Lung (tissue), 11 donors: ENCODE measurements at regions not wholly inside any gene's neighbourhood (a gene's known extent, or its start where the extent isn't known, plus 50 kb on each side); places are given as distances from the start of the nearest gene placed in this dataset.

Source experiments
- ATAC-seq: fragments of 200-7000 bp; cut with Tn5 transposase; one replicate; pipeline ENCODE4 v1.9.1; 2020; ENCODE audit warnings: moderate number of reproducible peaks; ENCODE audit not compliant: insufficient read depth, low FRiP score
- DNase-seq, 3 donors: peaks; one replicate each; pipeline ENCODE4 v3.0.0-alpha.2; 2013 to 2017
- H3K27ac ChIP-seq, 2 donors: one replicate each; pipeline ENCODE4 v1.5.1; 2013; ENCODE audit warnings: mild to moderate bottlenecking in 2 of 2, moderate library complexity in 2 of 2, control low read depth in 1 of 2, inconsistent platforms in 1 of 2, low read depth in 1 of 2, low read length in 1 of 2
- H3K27me3 ChIP-seq, 3 donors: one replicate each; pipeline ENCODE4 v1.5.1; 2013; ENCODE audit warnings: low read length in 2 of 3; ENCODE audit not compliant: control insufficient read depth in 3 of 3, insufficient read depth in 3 of 3
- H3K36me3 ChIP-seq, 4 donors: one replicate each; pipeline ENCODE4 v1.5.1; 2013; ENCODE audit warnings: low read length in 4 of 4, mild to moderate bottlenecking in 1 of 4, moderate library complexity in 1 of 4; ENCODE audit not compliant: control insufficient read depth in 4 of 4, insufficient read depth in 4 of 4
- H3K4me1 ChIP-seq, 5 donors: one replicate each; pipeline ENCODE4 v1.5.1; 2013; ENCODE audit warnings: low read length in 5 of 5, mild to moderate bottlenecking in 2 of 5, moderate library complexity in 1 of 5; ENCODE audit not compliant: control insufficient read depth in 5 of 5, insufficient read depth in 5 of 5
- H3K4me3 ChIP-seq: one replicate; pipeline ENCODE4 v1.5.1; 2013; ENCODE audit warnings: mild to moderate bottlenecking, control low read depth, moderate library complexity
- H3K9ac ChIP-seq, 2 donors: one replicate each; pipeline ENCODE4 v1.5.1; 2013; ENCODE audit warnings: low read length in 2 of 2, control low read depth in 1 of 2; ENCODE audit not compliant: insufficient read depth in 1 of 2
- H3K9me3 ChIP-seq, 4 donors: one replicate each; pipeline ENCODE4 v1.5.1; 2013; ENCODE audit warnings: low read length in 3 of 4, mild to moderate bottlenecking in 1 of 4, moderate library complexity in 1 of 4; ENCODE audit not compliant: control insufficient read depth in 4 of 4, insufficient read depth in 3 of 4
- CTCF ChIP-seq: IDR thresholded peaks from 2 replicates; pipeline ENCODE4 v1.5.1; 2012; ENCODE audit warnings: mild to moderate bottlenecking; ENCODE audit errors: control extremely low read depth, extremely low read depth
- WGBS, 2 donors: extraction: QIAGEN DNeasy Blood & Tissue Kit; methylation state at CpG; one replicate each; pipeline ENCODE4 v1.1.7; 2013; 5-methylcytosine and 5-hydroxymethylcytosine counted together
- donor health status: control.
- donor health status: control.
- donor health status: Bipolar disorder and iron deficiency.
- donor health status: healthy.
- donor health status: DM: yes; HTN: yes; CAD: no.

GRCh38 chr18:53800171-53800570 is 424.3 kb downstream of the MBD2 start:
- no peak for DNase-seq
- no peak for ATAC-seq
- H3K4me3 ChIP-seq = no peak overlapping the region
- no peaks in the 10 kb centered on the region for H3K27me3 ChIP-seq
- H3K9me3 ChIP-seq = peaks cover 0 to 7% (median 0%) of the 10 kb centered on the region in 4 donors
- no peak overlapping the region for H3K9ac ChIP-seq
- H3K27ac ChIP-seq = no peak overlapping the region
- no peaks in the 10 kb centered on the region for H3K4me1 ChIP-seq
- WGBS, 2 donors = 92 to 94% methylated on average over 2 of the region's 2 CpGs
- TF ChIP-seq CTCF = no peak
- H3K36me3 ChIP-seq = no peaks in the 10 kb centered on the region

- TF ChIP-seq CTCF = no peak
- H3K36me3 ChIP-seq = no peaks in the 10 kb centered on the region
- ATAC-seq (no peak), DNase-seq (no peak)
- no peak overlapping the region for H3K4me3 ChIP-seq
- no peak overlapping the region for H3K9ac ChIP-seq
- H3K9me3 ChIP-seq = peaks cover 0 to 1% (median 0%) of the 10 kb centered on the region in 4 donors
- no peaks in the 10 kb centered on the region for H3K4me1 ChIP-seq
- H3K27ac ChIP-seq = no peak overlapping the region
- no peaks in the 10 kb centered on the region for H3K27me3 ChIP-seq
Measured at GRCh38 chr18:53799134-53799533, 425.3 kb downstream of the MBD2 start.

GRCh38 chr18:53798516-53798915 is 426.0 kb downstream of the MBD2 start:
- ATAC-seq = no peak
- Histone ChIP-seq H3K9me3 (no peaks in the 10 kb centered on the region), H3K27me3 (no peaks in the 10 kb centered on the region), H3K27ac (no peak overlapping the region), H3K4me1 (no peaks in the 10 kb centered on the region), H3K36me3 (no peaks in the 10 kb centered on the region), H3K4me3 (no peak overlapping the region), H3K9ac (no peak overlapping the region)
- WGBS, 2 donors = 60 to 68% methylated on average over 1 of the region's 1 CpG
- TF ChIP-seq CTCF = no peak
- no peak for DNase-seq

GRCh38 chr18:53797998-53798495 is 426.4 kb downstream of the MBD2 start:
- H3K9ac ChIP-seq = no peak overlapping the region
- no peak for DNase-seq
- TF ChIP-seq CTCF = no peak
- WGBS, 2 donors = 63 to 65% methylated on average over 2 of the region's 2 CpGs
- no peaks in the 10 kb centered on the region for H3K36me3 ChIP-seq
- no peaks in the 10 kb centered on the region for H3K27me3 ChIP-seq
- no peak overlapping the region for H3K4me3 ChIP-seq
- H3K27ac ChIP-seq = no peak overlapping the region
- no peak for ATAC-seq
- no peaks in the 10 kb centered on the region for H3K4me1 ChIP-seq
- no peaks in the 10 kb centered on the region for H3K9me3 ChIP-seq
